Heart left ventricle (tissue), 16 donors: ENCODE measurements at regions not wholly inside any gene's neighbourhood (a gene's known extent, or its start where the extent isn't known, plus 50 kb on each side); places are given as distances from the start of the nearest gene placed in this dataset.

Experiments used
- ATAC-seq, 4 donors: fragments of 200-7000 bp; cut with Tn5 transposase; one replicate each; pipeline ENCODE4 v1.9.1; 2020 to 2022; ENCODE audit warnings: moderate library complexity in 4 of 4, mild to moderate bottlenecking in 3 of 4, moderate number of reproducible peaks in 1 of 4
- DNase-seq, 5 donors: peaks; one replicate each; pipeline ENCODE4 v3.0.0-alpha.2; 2020
- H3K27ac ChIP-seq, 12 donors: fragments of 200-600 bp; sonication (generic) in 4 of 12; one replicate each; pipeline versions ENCODE4 v1.5.0 to v1.8.0; 2016 to 2022; ENCODE audit warnings: mild to moderate bottlenecking in 2 of 12
- H3K27me3 ChIP-seq, 9 donors: fragments of 200-600 bp; sonication (generic) in 2 of 9; one replicate each; pipeline versions ENCODE4 v1.5.1 to v1.8.0; 2016 to 2022; ENCODE audit warnings: mild to moderate bottlenecking in 3 of 9
- H3K36me3 ChIP-seq, 9 donors: fragments of 200-600 bp; sonication (generic) in 2 of 9; one replicate each; pipeline versions ENCODE4 v1.5.0 to v1.8.0; 2018 to 2022; ENCODE audit warnings: mild to moderate bottlenecking in 2 of 9
- H3K4me1 ChIP-seq, 12 donors: fragments of 200-600 bp; sonication (generic) in 4 of 12; one replicate each; pipeline versions ENCODE4 v1.5.0 to v1.8.0; 2016 to 2022; ENCODE audit warnings: mild to moderate bottlenecking in 3 of 12
- H3K4me3 ChIP-seq, 12 donors: fragments of 200-600 bp; sonication (generic) in 4 of 12; one replicate each; pipeline versions ENCODE4 v1.5.0 to v1.8.0; 2017 to 2022; ENCODE audit warnings: mild to moderate bottlenecking in 9 of 12, moderate library complexity in 4 of 12
- H3K9me3 ChIP-seq, 12 donors: fragments of 200-600 bp; sonication (generic) in 4 of 12; one replicate each; pipeline versions ENCODE4 v1.5.0 to v1.8.0; 2016 to 2022; ENCODE audit warnings: mild to moderate bottlenecking in 1 of 12
- CTCF ChIP-seq, 12 donors: fragments of 200-600 bp; sonication (generic) in 4 of 12; IDR thresholded peaks; one replicate each; pipeline versions ENCODE4 v1.5.0 to v1.8.0; 2018 to 2022; ENCODE audit warnings: antibody characterized with exemption in 12 of 12, mild to moderate bottlenecking in 5 of 12
- POLR2A ChIP-seq, 2 donors: fragments of 450-650 bp; IDR thresholded peaks; one replicate each; pipeline ENCODE4 v1.6.1; 2017; ENCODE audit warnings: antibody characterized with exemption in 2 of 2, mild to moderate bottlenecking in 2 of 2, moderate library complexity in 2 of 2
- WGBS, 4 donors: extraction: QIAGEN DNeasy Blood & Tissue Kit in 2 of 4; methylation state at CpG; one replicate each; pipeline versions ENCODE4 v1.1.5 to v1.1.7; 2013 to 2018; 5-methylcytosine and 5-hydroxymethylcytosine counted together
- intact Hi-C, 10 donors: fragments of 100-400 bp; cut with DNase I; formaldehyde crosslinking; loops; one replicate each; pipeline versions ENCODE4 v1.11.1 to v1.14.2; 2022
- donor health status: ischemic (EF 13 %, LVEDD 7.1; RV severe dilation, severe dysfunction).
- donor health status: healthy with polysubstance abuse.
- donor health status: DM: no; HTN: yes; CAD: no.
- donor health status: DM: no; HTN: no; CAD: no.
- donor health status: ischemic (EF 25% LVEDD 6.9; RV normal size, moderate dysfunction).
- donor health status: ischemic (EF 25% LVEDD 5.7; RV mildly dilated, moderate dysfunction).
- donor health status: healthy.
- donor health status: DM: yes; HTN: yes; CAD: no.
- donor health status: ischemic (EF 35%, LVEDD 5.7; RV mildly dilated, moderate dysfunction).
- donor health status: nonischemic (EF 11% LVEDD 7.7; RV severe dilation, severe dysfunction).
- donor health status: DM: yes; HTN: yes; CAD: no.
- donor health status: PGD.
- donor health status: ischemic (EF 29% LVEDD 5.4; RV normal size, mild dysfunction).
- donor health status: nonischemic (EF 23%, LVEDD 6.1; RV moderate dilation, normal function).

- intact Hi-C loops: no loop called here
- ATAC-seq: no peak
- WGBS, 4 donors: 75 to 86% (median 83%) methylated on average over 3 of the region's 3 CpGs
- H3K36me3 ChIP-seq: no peaks in the 10 kb centered on the region
- no peaks in the 10 kb centered on the region for H3K27me3 ChIP-seq
- no peaks in the 10 kb centered on the region for H3K9me3 ChIP-seq
- no peak overlapping the region for H3K27ac ChIP-seq
- no peak for DNase-seq
- H3K4me3 ChIP-seq: no peak overlapping the region
- TF ChIP-seq POLR2A (IDR thresholded peaks at IDR 0.05) (no peak), CTCF (IDR thresholded peaks at IDR 0.05) (no peak)
- no peaks in the 10 kb centered on the region for H3K4me1 ChIP-seq
Observed at GRCh38 chr12:77189901-77190416, 124.6 kb upstream of the E2F7 start.

GRCh38 chr12:77189458-77189857 is 124.1 kb upstream of the E2F7 start:
- H3K4me3 ChIP-seq: no peak overlapping the region
- H3K36me3 ChIP-seq: no peaks in the 10 kb centered on the region
- WGBS, 4 donors: 57 to 68% (median 60%) methylated on average over 5 of the region's 5 CpGs
- no peak for DNase-seq
- intact Hi-C loops: no loop called here
- H3K9me3 ChIP-seq: no peaks in the 10 kb centered on the region
- no peaks in the 10 kb centered on the region for H3K27me3 ChIP-seq
- TF ChIP-seq POLR2A (IDR thresholded peaks at IDR 0.05) (no peak), CTCF (IDR thresholded peaks at IDR 0.05) (no peak)
- no peak for ATAC-seq
- no peak overlapping the region for H3K27ac ChIP-seq
- no peaks in the 10 kb centered on the region for H3K4me1 ChIP-seq

- 96 to 100% (median 98%) methylated on average over 1 of the region's 1 CpG for WGBS, 4 donors
- Histone ChIP-seq H3K36me3 (no peaks in the 10 kb centered on the region), H3K9me3 (peaks cover 0 to 11% (median 0%) of the 10 kb centered on the region in 12 donors), H3K4me3 (no peak overlapping the region), H3K27ac (no peak overlapping the region), H3K4me1 (no peaks in the 10 kb centered on the region), H3K27me3 (no peaks in the 10 kb centered on the region)
- DNase-seq: no peak
- intact Hi-C loops: no loop called here
- no peak for TF ChIP-seq POLR2A (IDR thresholded peaks at IDR 0.05)
- no peak for TF ChIP-seq CTCF (IDR thresholded peaks at IDR 0.05)
- ATAC-seq: no peak
Observed at GRCh38 chr12:77179515-77179914, 114.1 kb upstream of the E2F7 start.

GRCh38 chr12:77167801-77168200 is 102.4 kb upstream of the E2F7 start:
- TF ChIP-seq CTCF (IDR thresholded peaks at IDR 0.05): no peak
- no peak for TF ChIP-seq POLR2A (IDR thresholded peaks at IDR 0.05)
- no peaks in the 10 kb centered on the region for H3K36me3 ChIP-seq
- no peak for DNase-seq
- no peaks in the 10 kb centered on the region for H3K9me3 ChIP-seq
- 92 to 95% (median 93%) methylated on average over 2 of the region's 2 CpGs for WGBS, 4 donors
- intact Hi-C loops: no loop called here
- no peak for ATAC-seq
- H3K4me3 ChIP-seq: no peak overlapping the region
- H3K4me1 ChIP-seq: no peaks in the 10 kb centered on the region
- no peak overlapping the region for H3K27ac ChIP-seq
- no peaks in the 10 kb centered on the region for H3K27me3 ChIP-seq
